ENCODE measurements at regions not wholly inside any gene's neighbourhood (a gene's known extent, or its start where the extent isn't known, plus 50 kb on each side); places are given as distances from the start of the nearest gene placed in this dataset.

DNA sequence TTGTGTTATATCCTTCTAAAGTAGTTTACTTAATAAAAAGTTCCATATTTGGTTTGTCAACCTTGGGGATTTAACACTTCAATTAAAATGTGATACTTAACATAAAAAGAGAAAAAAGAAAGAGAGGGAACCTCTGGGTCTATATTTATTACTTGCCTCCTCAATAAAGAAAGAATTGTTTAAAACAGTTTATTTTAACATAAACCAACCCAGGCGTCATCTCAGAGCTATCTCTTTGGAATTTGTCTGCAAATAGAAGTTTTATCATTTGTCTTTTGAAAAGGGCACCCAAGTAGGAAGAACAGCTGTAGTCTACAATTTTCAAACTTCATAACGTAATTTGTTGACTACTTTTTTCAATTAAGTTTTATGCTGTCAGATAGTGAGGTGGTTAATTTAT, 364.1 kb downstream of the KCNJ2 start:
- TF ChIP-seq, protein P1, sequence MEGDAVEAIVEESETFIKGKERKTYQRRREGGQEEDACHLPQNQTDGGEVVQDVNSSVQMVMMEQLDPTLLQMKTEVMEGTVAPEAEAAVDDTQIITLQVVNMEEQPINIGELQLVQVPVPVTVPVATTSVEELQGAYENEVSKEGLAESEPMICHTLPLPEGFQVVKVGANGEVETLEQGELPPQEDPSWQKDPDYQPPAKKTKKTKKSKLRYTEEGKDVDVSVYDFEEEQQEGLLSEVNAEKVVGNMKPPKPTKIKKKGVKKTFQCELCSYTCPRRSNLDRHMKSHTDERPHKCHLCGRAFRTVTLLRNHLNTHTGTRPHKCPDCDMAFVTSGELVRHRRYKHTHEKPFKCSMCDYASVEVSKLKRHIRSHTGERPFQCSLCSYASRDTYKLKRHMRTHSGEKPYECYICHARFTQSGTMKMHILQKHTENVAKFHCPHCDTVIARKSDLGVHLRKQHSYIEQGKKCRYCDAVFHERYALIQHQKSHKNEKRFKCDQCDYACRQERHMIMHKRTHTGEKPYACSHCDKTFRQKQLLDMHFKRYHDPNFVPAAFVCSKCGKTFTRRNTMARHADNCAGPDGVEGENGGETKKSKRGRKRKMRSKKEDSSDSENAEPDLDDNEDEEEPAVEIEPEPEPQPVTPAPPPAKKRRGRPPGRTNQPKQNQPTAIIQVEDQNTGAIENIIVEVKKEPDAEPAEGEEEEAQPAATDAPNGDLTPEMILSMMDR (conservative IDR thresholded peaks at IDR 0.05 in 1 of 2, IDR thresholded peaks at IDR 0.05 in 1 of 2; ENCODE audit: extremely low read depth in 1 of 2, insufficient read depth in 1 of 2, low read depth in 1 of 2, low read length in 2 of 2), result no peak
- TF ChIP-seq EZH2 (IDR thresholded peaks at IDR 0.05; ENCODE audit: borderline replicate concordance, low read length), result no peak

Data from mammary epithelial cell (primary cell).